ENCODE measurements at regions not wholly inside any gene's neighbourhood (a gene's known extent, or its start where the extent isn't known, plus 50 kb on each side); places are given as distances from the start of the nearest gene placed in this dataset.

- Histone ChIP-seq H3K4me3 (no peak overlapping the region), H3K9ac (ENCODE audit: insufficient read depth in 1 of 2, low read length in 2 of 2) (no peak overlapping the region), H3K4me1 (ENCODE audit: control insufficient read depth in 5 of 5, insufficient read depth in 5 of 5, low read length in 5 of 5) (peaks cover 0 to 75% (median 18%) of the 10 kb centered on the region in 5 donors), H3K27ac (ENCODE audit: low read depth in 1 of 2, low read length in 1 of 2) (no peak overlapping the region), H3K27me3 (ENCODE audit: control insufficient read depth in 3 of 3, insufficient read depth in 3 of 3, low read length in 2 of 3) (no peaks in the 10 kb centered on the region), H3K9me3 (ENCODE audit: control insufficient read depth in 4 of 4, insufficient read depth in 3 of 4, low read length in 3 of 4) (no peaks in the 10 kb centered on the region), H3K36me3 (ENCODE audit: control insufficient read depth in 4 of 4, insufficient read depth in 4 of 4, low read length in 4 of 4) (no peaks in the 10 kb centered on the region)
- ATAC-seq (ENCODE audit: insufficient read depth, low FRiP score) (no peak), DNase-seq (peak in 2 of 3 donors; percentile 64 to 69)
- TF ChIP-seq CTCF (IDR thresholded peaks at IDR 0.05; ENCODE audit: control extremely low read depth, extremely low read depth) = no peak
- WGBS, 2 donors = 78 to 88% methylated on average over 7 of the region's 7 CpGs
Observed at GRCh38 chr21:35208810-35209517, 159.9 kb upstream of the RUNX1 start.

- ATAC-seq (ENCODE audit: insufficient read depth, low FRiP score) = no peak
- WGBS, 2 donors = 79 to 92% methylated on average over 10 of the region's 10 CpGs
- no peaks in the 10 kb centered on the region for H3K9me3 ChIP-seq (ENCODE audit: control insufficient read depth in 4 of 4, insufficient read depth in 3 of 4, low read length in 3 of 4)
- TF ChIP-seq CTCF (IDR thresholded peaks at IDR 0.05; ENCODE audit: control extremely low read depth, extremely low read depth) = no peak
- no peak overlapping the region for H3K4me3 ChIP-seq
- peaks cover 0 to 73% (median 18%) of the 10 kb centered on the region in 5 donors for H3K4me1 ChIP-seq (ENCODE audit: control insufficient read depth in 5 of 5, insufficient read depth in 5 of 5, low read length in 5 of 5)
- no peak for DNase-seq
- H3K27ac ChIP-seq (ENCODE audit: low read depth in 1 of 2, low read length in 1 of 2) = no peak overlapping the region
- H3K27me3 ChIP-seq (ENCODE audit: control insufficient read depth in 3 of 3, insufficient read depth in 3 of 3, low read length in 2 of 3) = no peaks in the 10 kb centered on the region
- no peaks in the 10 kb centered on the region for H3K36me3 ChIP-seq (ENCODE audit: control insufficient read depth in 4 of 4, insufficient read depth in 4 of 4, low read length in 4 of 4)
- no peak overlapping the region for H3K9ac ChIP-seq (ENCODE audit: insufficient read depth in 1 of 2, low read length in 2 of 2)
Observed at GRCh38 chr21:35208104-35208503, 159.0 kb upstream of the RUNX1 start.

- Histone ChIP-seq H3K9ac (ENCODE audit: insufficient read depth in 1 of 2, low read length in 2 of 2) (no peak overlapping the region), H3K36me3 (ENCODE audit: control insufficient read depth in 4 of 4, insufficient read depth in 4 of 4, low read length in 4 of 4) (no peaks in the 10 kb centered on the region), H3K27me3 (ENCODE audit: control insufficient read depth in 3 of 3, insufficient read depth in 3 of 3, low read length in 2 of 3) (no peaks in the 10 kb centered on the region), H3K4me1 (ENCODE audit: control insufficient read depth in 5 of 5, insufficient read depth in 5 of 5, low read length in 5 of 5) (peaks cover 0 to 65% (median 18%) of the 10 kb centered on the region in 5 donors), H3K4me3 (no peak overlapping the region), H3K27ac (ENCODE audit: low read depth in 1 of 2, low read length in 1 of 2) (no peak overlapping the region), H3K9me3 (ENCODE audit: control insufficient read depth in 4 of 4, insufficient read depth in 3 of 4, low read length in 3 of 4) (no peaks in the 10 kb centered on the region)
- ATAC-seq (ENCODE audit: insufficient read depth, low FRiP score) (no peak), DNase-seq (no peak)
- TF ChIP-seq CTCF (IDR thresholded peaks at IDR 0.05; ENCODE audit: control extremely low read depth, extremely low read depth) = no peak
- 80 to 91% methylated on average over 9 of the region's 9 CpGs for WGBS, 2 donors
Observed at GRCh38 chr21:35207322-35207721, 158.2 kb upstream of the RUNX1 start.
